Erythroblast (primary cell): ENCODE measurements at regions not wholly inside any gene's neighbourhood (a gene's known extent, or its start where the extent isn't known, plus 50 kb on each side); places are given as distances from the start of the nearest gene placed in this dataset.

ENCODE experiments used
- DNase-seq, 2 experiments: peaks; one replicate each; lab custom pipeline; 2025; lab: John Stamatoyannopoulos, UW
- GATA1 ChIP-seq: IDR thresholded peaks from 2 replicates; pipeline ENCODE4 v1.6.1; 2011; ENCODE audit warnings: low read depth, mild to moderate bottlenecking, control low read depth, low read length, moderate library complexity
- POLR2A ChIP-seq: IDR thresholded peaks from 2 replicates; pipeline ENCODE4 v1.6.1; 2011; ENCODE audit warnings: mild to moderate bottlenecking, low read length

- no peak for DNase-seq
- no peak for TF ChIP-seq POLR2A
- TF ChIP-seq GATA1, result no peak
Observed at GRCh38 chr20:63104312-63105181, 97.8 kb upstream of the BHLHE23 start.

DNA sequence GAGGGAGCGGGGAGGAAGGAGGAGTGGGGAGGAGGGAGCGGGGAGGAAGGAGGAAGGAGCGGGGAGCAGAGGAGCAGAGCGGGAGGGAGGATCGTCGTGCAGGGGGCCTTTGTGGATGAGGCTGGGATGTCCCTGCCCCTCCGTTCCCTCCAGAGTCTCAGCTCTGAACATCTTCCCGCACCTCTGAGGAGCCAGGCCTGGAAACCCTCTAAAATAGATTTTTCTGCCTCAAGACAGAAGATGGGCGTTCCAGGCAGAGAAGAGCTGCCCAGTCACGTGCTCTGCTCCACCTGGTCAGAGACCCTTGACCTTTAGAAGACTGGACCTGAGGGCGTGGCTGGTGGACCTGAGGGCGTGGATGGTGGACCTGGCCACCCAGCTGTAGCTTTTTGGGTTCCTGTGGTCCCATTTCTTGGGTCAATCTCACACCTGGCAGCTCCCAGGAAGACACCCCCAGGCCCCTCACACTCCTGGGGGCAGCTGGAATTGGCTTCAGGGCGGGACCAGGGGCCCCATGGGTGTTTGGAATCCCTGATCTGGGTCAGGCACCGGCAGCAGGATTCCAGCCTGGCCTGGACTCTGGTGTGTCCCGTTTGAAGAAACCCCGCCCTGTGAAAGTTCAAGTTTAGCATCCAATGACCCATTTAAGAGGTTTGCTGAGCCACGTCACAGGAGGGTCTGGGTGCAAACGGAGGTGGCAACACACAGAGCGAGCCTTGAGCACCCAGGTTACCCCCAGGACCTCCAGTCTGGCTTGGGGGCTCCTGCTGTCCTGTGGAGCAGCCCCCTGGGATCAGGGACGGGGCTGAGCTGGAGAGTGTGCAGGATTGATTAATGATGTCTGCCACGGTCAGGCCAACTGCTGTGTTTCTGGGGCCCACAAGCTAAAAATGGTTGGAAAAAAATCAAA is 96.9 kb upstream of the BHLHE23 start:
- TF ChIP-seq GATA1 (no peak), POLR2A (no peak)
- DNase-seq, result peak in 1 of 2 experiments; percentile 38

GRCh38 chr20:63102721-63103375 is 96.1 kb upstream of the BHLHE23 start:
- TF ChIP-seq POLR2A (no peak), GATA1 (no peak)

DNA sequence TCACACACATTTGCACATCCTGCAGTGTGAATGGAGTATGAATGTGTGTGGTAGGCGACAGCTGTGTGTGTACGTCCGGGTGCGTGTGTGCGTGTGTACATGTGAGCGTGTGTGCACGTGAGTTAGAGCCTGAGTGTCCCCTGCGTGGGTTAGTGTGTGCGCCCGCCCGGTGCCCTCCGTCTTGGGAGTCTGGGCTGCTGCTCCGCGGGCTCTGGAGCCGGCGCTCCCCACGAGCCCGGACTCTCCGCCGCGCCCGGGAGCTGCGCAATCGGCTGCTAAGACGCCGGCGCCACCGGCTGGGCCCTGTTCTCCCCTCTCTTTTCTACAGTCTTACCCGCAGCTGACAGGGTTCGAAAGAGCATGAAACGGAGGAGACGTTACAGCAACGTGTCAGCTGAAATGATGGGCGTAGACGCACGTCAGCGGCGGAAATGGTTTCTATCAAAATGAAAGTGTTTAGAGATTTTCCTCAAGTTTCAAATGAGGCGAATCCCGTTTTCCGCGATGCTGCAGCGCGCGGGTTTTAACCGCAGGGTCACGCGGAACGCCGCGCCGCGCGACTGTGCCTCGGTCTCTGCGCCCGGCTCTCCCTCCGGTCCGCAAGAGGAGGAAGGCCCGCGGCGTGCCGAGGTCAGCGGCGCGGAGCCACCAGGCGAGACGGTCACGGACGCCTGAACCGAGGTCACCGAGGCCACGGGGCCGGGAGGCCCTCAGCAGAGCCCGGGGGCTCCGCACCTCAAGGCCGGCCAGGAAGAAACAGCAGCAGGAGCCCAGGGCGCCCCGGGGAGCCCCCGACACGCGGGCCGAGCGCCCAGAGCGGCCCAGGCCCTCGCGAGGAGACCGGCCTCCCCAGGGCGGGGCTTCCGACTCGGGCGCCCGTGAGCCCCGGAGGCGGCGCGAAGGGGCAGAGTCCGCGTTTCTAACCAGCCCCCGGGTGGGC is 95.3 kb upstream of the BHLHE23 start:
- DNase-seq, result peak in 1 of 2 experiments; percentile 32

More at GRCh38 chr20:63102721-63103375, 96.1 kb upstream of the BHLHE23 start:
- DNase-seq, result peak in 1 of 2 experiments; percentile 45

DNA sequence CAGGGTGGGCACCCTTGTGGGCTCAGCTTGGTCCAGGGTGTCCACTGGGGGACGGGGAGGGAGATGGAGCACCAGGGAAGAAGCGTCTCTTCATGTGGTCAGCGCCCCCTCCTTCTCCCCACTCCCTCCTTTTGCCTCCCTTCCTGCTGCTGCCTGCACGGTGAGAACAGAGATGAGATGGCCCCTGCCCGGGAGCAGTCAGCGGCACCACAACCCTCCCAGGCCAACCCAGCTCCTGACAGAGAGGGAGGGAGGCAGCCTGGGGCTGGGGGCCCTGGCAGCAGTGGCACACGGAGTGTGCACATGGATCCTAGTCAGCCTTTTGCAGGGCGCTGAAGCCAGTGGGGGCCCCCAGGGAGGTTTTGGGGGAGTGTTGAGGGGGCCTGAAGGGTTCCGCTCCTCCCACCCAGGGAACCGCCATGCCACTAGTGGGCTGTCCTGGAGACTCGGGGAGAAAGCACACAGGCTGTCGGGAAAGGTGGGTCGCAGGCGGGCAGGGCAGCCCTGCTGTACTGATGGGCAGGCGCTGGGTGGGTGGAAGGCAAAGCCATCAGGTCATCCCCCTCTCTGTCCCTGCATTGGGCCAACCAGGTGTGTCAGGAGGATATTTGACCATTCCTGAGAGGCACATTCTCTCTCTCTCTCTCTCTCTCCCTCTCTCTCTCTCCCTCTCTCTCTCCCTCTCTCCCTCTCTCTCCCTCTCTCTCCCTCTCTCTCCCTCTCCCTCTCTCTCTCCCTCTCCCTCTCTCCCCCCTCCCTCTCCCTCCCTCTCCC is 94.3 kb upstream of the BHLHE23 start:
- no peak for DNase-seq
- TF ChIP-seq GATA1 (no peak), POLR2A (no peak)

More for the DNA sequence above, 95.3 kb upstream of the BHLHE23 start:
- TF ChIP-seq POLR2A, result no peak
- TF ChIP-seq GATA1, result no peak

DNA sequence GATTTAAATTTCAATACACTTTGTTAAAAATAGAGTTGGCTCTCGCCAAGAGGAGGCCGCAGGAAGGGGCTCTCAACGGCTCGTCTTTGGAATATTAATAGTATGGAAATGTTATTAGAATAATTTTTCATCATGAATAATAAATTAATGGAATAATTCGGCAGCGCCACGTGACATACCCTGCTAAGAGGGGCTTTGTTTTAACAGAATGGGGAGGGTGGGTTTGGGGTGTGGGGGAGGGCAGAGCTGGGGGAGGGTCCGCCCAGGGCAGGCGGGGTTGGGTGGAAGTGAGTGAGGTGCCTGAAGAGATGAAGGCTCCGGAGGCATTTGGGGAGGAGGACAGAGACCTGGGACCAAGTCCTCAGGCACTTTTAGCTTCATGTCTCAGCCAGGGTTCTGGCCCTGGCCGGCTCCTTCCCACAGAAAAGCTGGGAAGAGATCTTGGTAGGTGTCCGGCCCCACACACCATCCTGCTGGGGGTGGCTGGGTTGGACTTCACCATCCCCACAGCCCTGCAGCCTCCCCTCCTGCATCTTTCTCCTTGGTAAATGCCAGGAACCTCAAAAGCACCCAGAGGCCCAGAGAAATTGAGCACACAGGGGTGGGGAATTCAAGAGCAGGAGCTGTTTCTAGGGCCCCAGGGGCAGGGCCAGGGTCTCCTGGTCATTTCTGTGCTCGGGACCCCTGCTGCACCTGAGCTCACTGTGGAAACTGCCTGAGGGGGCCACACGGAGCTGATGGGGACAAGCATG is 93.6 kb upstream of the BHLHE23 start:
- TF ChIP-seq GATA1 (no peak), POLR2A (no peak)
- DNase-seq, result no peak

GRCh38 chr20:63099456-63100173 is 92.9 kb upstream of the BHLHE23 start:
- no peak for DNase-seq

DNA sequence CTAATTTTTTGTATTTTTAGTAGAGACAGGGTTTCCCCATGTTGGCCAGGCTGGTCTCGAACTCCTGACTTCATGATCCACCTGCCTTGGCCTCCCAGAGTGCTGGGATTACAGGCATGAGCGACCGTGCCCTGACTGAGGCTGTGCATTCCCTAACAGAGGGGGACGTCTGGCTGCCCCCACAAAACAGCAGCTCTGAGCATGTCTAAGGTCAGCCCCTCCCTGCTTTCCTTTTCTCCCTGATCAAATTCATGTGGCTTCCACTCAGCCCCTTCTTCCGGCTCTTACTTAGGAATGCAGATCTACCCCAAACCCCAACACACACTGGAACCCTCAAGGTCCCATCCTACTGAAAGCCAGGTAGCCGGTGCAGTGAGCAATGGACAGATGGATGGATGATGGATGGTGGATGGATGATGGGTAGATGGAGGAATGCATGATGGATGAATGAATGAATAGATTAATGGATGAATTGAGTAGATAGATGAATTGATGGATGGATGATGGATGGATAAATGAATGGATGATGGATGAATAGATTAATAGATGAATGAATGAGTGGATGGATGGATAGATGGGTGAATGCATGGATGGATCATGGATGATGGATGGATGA is 91.5 kb upstream of the BHLHE23 start:
- DNase-seq, result no peak

More at GRCh38 chr20:63099456-63100173, 92.9 kb upstream of the BHLHE23 start:
- no peak for TF ChIP-seq POLR2A
- no peak for TF ChIP-seq GATA1

GRCh38 chr20:63097336-63097831 is 90.6 kb upstream of the BHLHE23 start:
- no peak for TF ChIP-seq POLR2A
- no peak for TF ChIP-seq GATA1
- no peak for DNase-seq

More for the DNA sequence above, 91.5 kb upstream of the BHLHE23 start:
- TF ChIP-seq POLR2A (no peak), GATA1 (no peak)

- DNase-seq, result no peak
- TF ChIP-seq GATA1 (no peak), POLR2A (no peak)
Observed at GRCh38 chr20:63096681-63097335, 90.0 kb upstream of the BHLHE23 start.
